Activated naive CD4-positive, alpha-beta T cell treated with anti-CD3 and anti-CD28 coated beads, Interleukin-2, amount 50 U/mL, for 24 hours (primary cell): ENCODE measurements at regions not wholly inside any gene's neighbourhood (a gene's known extent, or its start where the extent isn't known, plus 50 kb on each side); places are given as distances from the start of the nearest gene placed in this dataset.

Experiments
- H3K27ac Mint-ChIP-seq: one replicate; pipeline ENCODE4 v1.8.0; 2021; ENCODE audit warnings: mild to moderate bottlenecking, mixed read lengths
- H3K27me3 Mint-ChIP-seq: one replicate; pipeline ENCODE4 v1.8.0; 2021; ENCODE audit warnings: mixed read lengths
- H3K36me3 Mint-ChIP-seq: one replicate; pipeline ENCODE4 v1.8.0; 2021; ENCODE audit warnings: mixed read lengths
- H3K4me1 Mint-ChIP-seq: one replicate; pipeline ENCODE4 v1.8.0; 2021; ENCODE audit warnings: mixed read lengths
- H3K4me3 Mint-ChIP-seq: one replicate; pipeline ENCODE4 v1.8.0; 2021; ENCODE audit warnings: mild to moderate bottlenecking, mixed read lengths
- H3K9me3 Mint-ChIP-seq: one replicate; pipeline ENCODE4 v1.8.0; 2021; ENCODE audit warnings: mixed read lengths

DNA sequence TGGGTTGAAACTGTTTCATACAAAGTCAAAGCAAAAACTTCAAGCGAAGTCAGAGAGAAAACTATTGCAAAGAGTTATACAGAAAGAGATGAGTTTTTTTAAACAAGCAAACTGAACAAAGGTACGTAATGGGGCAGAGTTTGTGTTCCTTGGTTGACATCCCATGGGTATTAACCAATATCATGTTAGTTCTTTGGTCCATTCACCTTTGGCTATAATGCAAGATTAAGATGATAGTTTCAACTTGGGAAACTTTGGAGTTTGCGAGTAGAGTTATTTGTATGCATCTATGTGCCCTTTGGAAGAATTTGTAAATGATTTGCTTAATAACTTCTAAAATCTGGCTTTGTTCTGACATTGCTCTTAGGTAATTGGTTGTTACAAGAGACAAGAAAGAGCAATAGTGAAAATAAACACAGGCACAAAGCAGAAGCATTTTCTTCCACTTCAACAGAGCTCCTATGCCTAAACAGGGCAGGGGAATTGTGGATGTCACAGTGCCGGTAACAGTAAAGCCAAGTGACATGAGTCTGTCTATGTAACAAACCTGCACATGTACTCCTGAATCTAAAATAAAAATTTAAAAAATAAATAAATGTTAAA, 936.1 kb downstream of the SUCLG1 start:
- no peak overlapping the region for H3K27ac Mint-ChIP-seq
- no peaks in the 10 kb centered on the region for H3K4me1 Mint-ChIP-seq
- H3K27me3 Mint-ChIP-seq: no peaks in the 10 kb centered on the region
- no peaks in the 10 kb centered on the region for H3K36me3 Mint-ChIP-seq
- peaks cover 5% of the 10 kb centered on the region for H3K9me3 Mint-ChIP-seq
- H3K4me3 Mint-ChIP-seq: no peak overlapping the region

DNA sequence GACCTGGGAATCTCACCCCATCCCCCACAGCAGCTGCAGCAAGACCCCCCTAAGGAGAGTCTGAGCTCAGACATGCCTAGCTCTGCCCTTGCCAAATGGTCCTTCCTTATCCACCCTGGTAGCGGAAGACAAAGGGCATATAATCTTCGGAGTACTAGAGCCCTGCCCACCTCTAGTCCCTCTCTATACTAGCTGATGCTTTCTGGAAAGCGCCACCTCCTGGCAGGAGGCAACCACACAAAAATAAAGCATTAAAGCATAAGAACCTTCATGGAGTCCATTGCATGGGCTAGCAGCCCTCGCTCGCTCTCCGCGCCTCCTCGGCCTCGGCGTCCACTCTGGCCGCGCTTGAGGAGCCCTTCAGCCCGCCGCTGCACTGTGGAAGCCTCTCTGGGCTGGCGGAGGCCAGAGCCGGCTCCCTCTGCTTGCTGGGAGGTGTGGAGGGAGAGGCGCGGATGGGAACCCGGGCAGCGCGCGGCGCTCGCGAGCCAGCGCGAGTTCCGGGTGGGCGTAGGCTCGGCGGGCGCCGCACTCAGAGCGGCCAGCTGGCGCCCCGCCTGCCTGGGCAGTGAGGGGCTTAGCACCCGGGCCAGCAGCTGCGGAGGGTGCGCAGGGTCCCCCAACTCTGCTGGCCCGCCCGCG, 941.2 kb downstream of the SUCLG1 start:
- H3K4me3 Mint-ChIP-seq: no peak overlapping the region
- peaks cover 5% of the 10 kb centered on the region for H3K9me3 Mint-ChIP-seq
- H3K27ac Mint-ChIP-seq: no peak overlapping the region
- no peaks in the 10 kb centered on the region for H3K36me3 Mint-ChIP-seq
- H3K27me3 Mint-ChIP-seq: no peaks in the 10 kb centered on the region
- H3K4me1 Mint-ChIP-seq: no peaks in the 10 kb centered on the region

DNA sequence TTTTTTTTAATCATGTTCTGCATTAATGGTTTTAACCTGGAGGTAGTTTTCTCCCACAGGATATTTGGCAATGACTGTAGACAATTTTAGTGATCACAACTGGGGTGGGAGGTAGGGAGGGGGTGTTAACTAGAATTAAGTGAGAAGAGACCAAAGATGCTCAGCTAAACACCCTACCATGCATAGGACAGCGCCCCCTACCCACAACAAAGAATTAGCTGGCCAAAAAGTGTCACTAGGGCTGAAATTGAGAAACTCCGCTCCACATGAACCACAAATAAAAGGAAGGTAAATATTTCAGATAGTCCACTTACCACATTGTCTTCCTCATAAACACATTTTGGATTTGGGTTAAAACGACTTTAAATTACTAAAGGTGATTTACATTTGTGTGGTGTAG, 942.6 kb downstream of the SUCLG1 start:
- peaks cover 5% of the 10 kb centered on the region for H3K9me3 Mint-ChIP-seq
- H3K27me3 Mint-ChIP-seq: no peaks in the 10 kb centered on the region
- H3K4me3 Mint-ChIP-seq: no peak overlapping the region
- no peaks in the 10 kb centered on the region for H3K36me3 Mint-ChIP-seq
- H3K27ac Mint-ChIP-seq: no peak overlapping the region
- no peaks in the 10 kb centered on the region for H3K4me1 Mint-ChIP-seq

DNA sequence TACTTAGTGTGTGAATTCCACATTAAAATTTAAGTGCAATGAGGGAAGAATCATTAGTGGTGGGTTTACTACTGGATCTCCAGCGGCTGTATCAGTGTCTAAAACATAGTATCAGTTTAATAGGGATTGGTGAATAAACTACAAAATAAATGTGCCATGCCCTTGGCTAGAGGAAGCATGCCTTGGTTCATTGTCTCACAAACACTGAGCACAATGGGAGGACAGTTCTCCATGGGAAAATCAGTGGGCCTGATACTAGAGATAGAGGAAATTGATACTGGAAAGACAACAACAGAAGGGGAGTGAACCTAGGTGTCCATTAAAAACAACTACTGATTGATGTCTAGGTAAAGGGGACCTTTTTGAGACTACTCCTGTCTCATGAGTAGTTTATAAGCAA, 971.6 kb downstream of the SUCLG1 start:
- peaks cover 4% of the 10 kb centered on the region for H3K9me3 Mint-ChIP-seq
- no peaks in the 10 kb centered on the region for H3K4me1 Mint-ChIP-seq
- no peaks in the 10 kb centered on the region for H3K36me3 Mint-ChIP-seq
- no peaks in the 10 kb centered on the region for H3K27me3 Mint-ChIP-seq
- no peak overlapping the region for H3K27ac Mint-ChIP-seq
- no peak overlapping the region for H3K4me3 Mint-ChIP-seq

DNA sequence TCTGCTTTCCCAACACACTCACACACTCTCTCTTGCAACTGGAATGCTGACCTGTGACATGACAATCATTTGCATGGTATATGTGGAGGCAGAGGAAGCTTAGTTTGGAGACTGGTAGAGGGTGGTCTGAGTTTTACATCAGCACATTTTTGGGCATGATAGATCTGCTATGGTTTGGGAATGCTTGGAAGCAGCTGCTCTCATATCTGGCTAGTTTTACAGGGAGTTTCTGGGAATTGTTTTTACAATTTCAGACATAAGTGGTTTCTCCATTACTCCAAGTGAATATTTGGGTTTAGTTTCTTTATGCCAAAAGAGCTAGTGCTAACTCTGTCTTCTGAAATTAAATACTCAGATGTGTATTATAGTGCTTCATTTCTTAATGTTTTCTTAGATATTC, 977.6 kb downstream of the SUCLG1 start:
- no peak overlapping the region for H3K27ac Mint-ChIP-seq
- H3K27me3 Mint-ChIP-seq: no peaks in the 10 kb centered on the region
- H3K36me3 Mint-ChIP-seq: no peaks in the 10 kb centered on the region
- H3K4me1 Mint-ChIP-seq: no peaks in the 10 kb centered on the region
- no peak overlapping the region for H3K4me3 Mint-ChIP-seq
- H3K9me3 Mint-ChIP-seq: no peaks in the 10 kb centered on the region

DNA sequence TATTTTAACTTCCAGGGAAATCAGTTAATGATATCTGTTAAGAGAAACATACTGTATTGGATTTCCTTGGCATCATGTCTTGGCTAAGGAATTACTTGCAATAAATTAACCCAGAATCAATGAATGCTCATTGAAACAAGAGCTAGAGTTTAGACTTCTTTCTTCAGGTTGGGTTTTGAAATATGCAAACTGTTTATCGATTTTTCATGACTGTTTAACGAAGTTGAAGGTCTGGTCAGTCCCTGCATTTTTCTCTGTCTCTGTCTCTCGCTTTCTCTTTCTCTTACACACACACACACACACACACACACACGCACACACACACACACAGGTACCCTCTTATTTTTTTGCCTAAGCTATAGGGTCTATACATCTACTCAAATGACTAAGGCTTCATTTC, 981.0 kb downstream of the SUCLG1 start:
- H3K27ac Mint-ChIP-seq: no peak overlapping the region
- no peaks in the 10 kb centered on the region for H3K27me3 Mint-ChIP-seq
- no peaks in the 10 kb centered on the region for H3K9me3 Mint-ChIP-seq
- H3K36me3 Mint-ChIP-seq: no peaks in the 10 kb centered on the region
- H3K4me1 Mint-ChIP-seq: no peaks in the 10 kb centered on the region
- H3K4me3 Mint-ChIP-seq: no peak overlapping the region

DNA sequence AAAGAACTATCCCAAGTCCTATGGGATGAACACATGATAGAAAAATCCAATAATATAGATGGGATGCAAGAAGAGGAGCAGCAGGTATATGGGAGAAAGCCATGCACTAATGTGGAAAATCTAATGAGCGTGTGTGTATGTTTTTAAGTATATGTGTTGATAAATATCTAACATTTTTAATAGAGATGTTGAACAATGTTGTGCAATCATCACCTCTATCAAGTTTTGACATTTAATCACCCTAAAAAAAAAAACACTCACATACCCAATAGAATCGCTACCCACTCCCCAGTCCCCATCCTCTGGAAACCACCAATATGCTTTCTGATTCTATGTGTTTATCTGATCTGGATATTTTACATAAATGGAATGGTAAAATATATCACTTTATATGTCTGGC, 983.7 kb downstream of the SUCLG1 start:
- H3K4me3 Mint-ChIP-seq: no peak overlapping the region
- H3K9me3 Mint-ChIP-seq: peaks cover 5% of the 10 kb centered on the region
- no peaks in the 10 kb centered on the region for H3K27me3 Mint-ChIP-seq
- H3K4me1 Mint-ChIP-seq: no peaks in the 10 kb centered on the region
- no peak overlapping the region for H3K27ac Mint-ChIP-seq
- H3K36me3 Mint-ChIP-seq: no peaks in the 10 kb centered on the region

DNA sequence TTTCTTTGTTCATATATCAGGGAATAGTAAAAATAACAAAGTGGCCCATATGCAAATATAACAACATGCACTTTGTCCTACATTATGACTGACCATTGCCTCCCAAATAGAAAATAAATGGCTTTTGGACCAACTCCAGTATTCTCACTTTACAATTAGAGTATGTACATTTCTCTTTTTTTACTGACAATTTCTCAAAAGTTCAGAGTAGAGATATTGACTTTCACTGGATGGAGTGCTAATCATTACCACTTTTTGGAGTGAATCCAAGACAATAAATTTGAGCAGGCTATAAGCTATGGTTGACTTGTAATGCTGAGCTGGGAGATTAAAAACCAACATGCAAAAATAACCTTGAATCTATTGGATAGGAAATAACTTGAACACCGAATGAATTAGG, 987.4 kb downstream of the SUCLG1 start:
- peaks cover 9% of the 10 kb centered on the region for H3K9me3 Mint-ChIP-seq
- H3K27me3 Mint-ChIP-seq: no peaks in the 10 kb centered on the region
- H3K4me3 Mint-ChIP-seq: no peak overlapping the region
- no peak overlapping the region for H3K27ac Mint-ChIP-seq
- H3K4me1 Mint-ChIP-seq: no peaks in the 10 kb centered on the region
- H3K36me3 Mint-ChIP-seq: no peaks in the 10 kb centered on the region

DNA sequence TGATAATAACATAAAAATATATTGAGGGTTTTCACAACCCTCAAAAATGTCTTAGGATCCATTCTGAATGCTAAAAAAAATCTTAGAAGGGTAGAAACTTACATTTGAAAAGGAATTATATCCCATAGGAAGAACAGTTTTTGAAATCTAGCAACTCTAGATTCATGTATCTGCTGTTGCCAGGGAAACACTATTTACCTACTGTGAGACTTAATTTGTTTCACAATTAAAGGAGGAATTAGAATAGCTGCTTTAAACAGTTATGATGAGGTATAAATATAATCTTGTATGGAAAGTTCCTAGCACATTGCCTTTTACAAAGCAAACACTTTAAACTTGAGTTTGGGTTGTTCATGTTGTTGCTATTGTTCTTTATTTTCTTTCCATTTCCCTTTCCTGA, 988.2 kb downstream of the SUCLG1 start:
- H3K27me3 Mint-ChIP-seq: no peaks in the 10 kb centered on the region
- peaks cover 11% of the 10 kb centered on the region for H3K9me3 Mint-ChIP-seq
- H3K36me3 Mint-ChIP-seq: no peaks in the 10 kb centered on the region
- no peak overlapping the region for H3K27ac Mint-ChIP-seq
- no peak overlapping the region for H3K4me3 Mint-ChIP-seq
- no peaks in the 10 kb centered on the region for H3K4me1 Mint-ChIP-seq

DNA sequence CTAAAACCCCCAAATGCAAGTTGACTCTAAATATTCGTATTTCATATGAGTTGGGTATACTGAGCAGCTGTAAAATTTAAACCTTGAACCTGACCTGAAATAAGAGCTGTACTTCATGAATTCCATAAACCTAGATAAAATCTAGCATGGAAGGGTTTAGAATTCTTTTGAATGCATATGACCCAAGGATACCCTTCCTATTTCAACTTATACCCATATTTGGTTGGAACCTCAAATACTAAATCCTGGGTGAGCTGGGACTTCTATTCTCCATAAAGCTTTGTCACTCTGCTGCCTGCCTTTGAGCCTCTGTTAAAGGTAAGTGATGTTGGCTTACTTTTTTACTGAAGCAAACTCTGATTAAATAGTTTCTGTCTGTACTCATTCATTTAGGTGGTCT, 994.6 kb downstream of the SUCLG1 start:
- Mint-ChIP-seq H3K9me3 (peaks cover 12% of the 10 kb centered on the region), H3K27me3 (no peaks in the 10 kb centered on the region), H3K4me1 (no peaks in the 10 kb centered on the region), H3K36me3 (no peaks in the 10 kb centered on the region), H3K4me3 (no peak overlapping the region), H3K27ac (no peak overlapping the region)

DNA sequence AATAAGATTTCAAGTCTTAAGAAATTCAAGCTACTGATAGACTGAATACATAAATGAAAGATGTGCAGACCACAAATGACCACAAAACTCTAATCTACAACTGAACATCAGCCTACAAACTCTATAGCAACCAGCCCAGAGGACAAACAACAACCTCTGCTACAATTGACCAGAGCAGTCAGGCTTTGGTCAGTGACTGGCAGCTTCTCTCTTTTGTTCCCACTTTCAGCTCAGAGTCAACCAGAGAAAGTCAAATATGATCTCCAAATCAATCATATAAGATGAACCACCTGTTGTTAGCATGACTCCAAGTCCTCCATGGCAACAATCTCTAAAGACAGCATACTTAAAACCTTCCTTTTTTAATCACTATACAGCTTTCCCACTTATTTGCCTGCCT, 996.2 kb downstream of the SUCLG1 start:
- Mint-ChIP-seq H3K9me3 (peaks cover 12% of the 10 kb centered on the region), H3K4me3 (no peak overlapping the region), H3K27me3 (no peaks in the 10 kb centered on the region), H3K27ac (no peak overlapping the region), H3K36me3 (no peaks in the 10 kb centered on the region), H3K4me1 (no peaks in the 10 kb centered on the region)

DNA sequence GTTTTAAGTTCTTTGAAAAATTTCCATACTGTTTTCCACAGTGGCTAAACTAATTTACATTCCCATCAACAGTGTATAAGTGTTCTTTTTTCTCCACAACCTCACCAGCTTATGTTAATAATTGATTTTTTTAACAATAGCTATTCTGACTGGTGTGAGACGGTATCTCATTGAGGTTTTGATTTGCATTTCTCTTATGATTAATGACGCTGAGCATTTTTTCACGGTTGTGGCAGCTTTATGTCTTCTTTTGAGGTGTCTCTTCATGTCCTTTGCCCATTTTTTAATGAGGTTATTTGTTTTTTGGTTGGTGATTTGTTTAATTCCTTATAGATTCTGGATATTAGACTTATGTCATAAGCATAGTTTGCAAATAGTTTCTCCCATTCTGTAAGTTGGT, 997.9 kb downstream of the SUCLG1 start:
- Mint-ChIP-seq H3K27ac (no peak overlapping the region), H3K4me1 (no peaks in the 10 kb centered on the region), H3K9me3 (peaks cover 6% of the 10 kb centered on the region), H3K36me3 (no peaks in the 10 kb centered on the region), H3K27me3 (no peaks in the 10 kb centered on the region), H3K4me3 (no peak overlapping the region)

DNA sequence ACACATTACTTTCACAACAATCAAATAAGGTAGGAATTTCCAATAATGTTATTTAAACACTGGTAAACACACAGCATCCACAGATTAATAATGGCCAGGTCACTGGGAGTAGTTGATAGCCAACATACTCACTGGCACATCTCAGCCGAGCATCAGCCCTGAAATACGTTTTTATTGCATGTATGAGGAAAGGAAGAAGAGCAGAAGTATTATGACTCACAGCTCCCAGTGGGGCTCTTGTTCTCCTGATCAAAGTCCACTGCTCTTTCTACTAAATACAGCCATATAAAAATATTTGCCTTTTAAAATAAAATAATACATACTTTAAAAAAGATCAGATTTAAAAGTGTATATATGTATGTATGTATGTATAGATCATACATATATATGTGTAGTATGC, 999.6 kb downstream of the SUCLG1 start:
- H3K36me3 Mint-ChIP-seq: no peaks in the 10 kb centered on the region
- H3K27me3 Mint-ChIP-seq: no peaks in the 10 kb centered on the region
- no peak overlapping the region for H3K27ac Mint-ChIP-seq
- H3K9me3 Mint-ChIP-seq: peaks cover 5% of the 10 kb centered on the region
- H3K4me1 Mint-ChIP-seq: no peaks in the 10 kb centered on the region
- H3K4me3 Mint-ChIP-seq: no peak overlapping the region

DNA sequence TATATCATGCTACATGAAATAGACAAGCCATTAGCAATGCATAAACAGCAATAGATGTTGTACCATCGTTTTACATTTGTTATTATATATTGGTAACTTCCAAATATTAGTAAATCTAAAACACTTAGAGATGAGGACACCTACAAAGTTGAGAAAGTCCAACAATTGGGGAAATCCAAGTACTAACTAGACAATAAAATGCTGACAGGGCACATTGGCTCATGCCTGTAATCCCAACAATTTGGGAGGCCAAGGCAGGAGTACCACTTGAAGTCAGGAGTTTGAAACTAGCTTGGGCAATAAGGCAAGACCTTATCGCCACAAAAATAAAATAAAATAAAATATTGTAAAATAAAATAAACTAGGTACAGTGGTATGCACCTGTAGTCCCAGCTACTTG, 1023.1 kb downstream of the SUCLG1 start:
- no peaks in the 10 kb centered on the region for H3K36me3 Mint-ChIP-seq
- no peak overlapping the region for H3K27ac Mint-ChIP-seq
- H3K27me3 Mint-ChIP-seq: no peaks in the 10 kb centered on the region
- no peaks in the 10 kb centered on the region for H3K4me1 Mint-ChIP-seq
- no peak overlapping the region for H3K4me3 Mint-ChIP-seq
- peaks cover 14% of the 10 kb centered on the region for H3K9me3 Mint-ChIP-seq

DNA sequence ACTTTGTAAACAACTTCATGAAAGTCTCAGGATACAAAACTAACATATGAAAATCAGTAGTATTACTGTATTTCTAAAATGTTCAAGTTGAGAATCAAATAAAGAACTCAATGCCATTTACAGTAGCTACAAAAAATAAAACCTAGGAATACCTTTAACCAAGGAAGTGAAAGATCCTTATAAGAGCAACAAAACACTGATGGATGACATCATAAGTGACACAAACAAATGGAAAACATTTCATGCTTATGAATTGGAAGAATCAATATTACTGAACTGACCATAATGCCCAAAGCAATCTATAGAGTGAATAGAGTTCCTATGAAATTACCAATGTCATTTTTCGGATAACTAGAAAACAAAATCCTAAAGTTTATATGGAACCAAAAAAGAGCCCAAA, 1038.1 kb downstream of the SUCLG1 start:
- peaks cover 35% of the 10 kb centered on the region for H3K9me3 Mint-ChIP-seq

DNA sequence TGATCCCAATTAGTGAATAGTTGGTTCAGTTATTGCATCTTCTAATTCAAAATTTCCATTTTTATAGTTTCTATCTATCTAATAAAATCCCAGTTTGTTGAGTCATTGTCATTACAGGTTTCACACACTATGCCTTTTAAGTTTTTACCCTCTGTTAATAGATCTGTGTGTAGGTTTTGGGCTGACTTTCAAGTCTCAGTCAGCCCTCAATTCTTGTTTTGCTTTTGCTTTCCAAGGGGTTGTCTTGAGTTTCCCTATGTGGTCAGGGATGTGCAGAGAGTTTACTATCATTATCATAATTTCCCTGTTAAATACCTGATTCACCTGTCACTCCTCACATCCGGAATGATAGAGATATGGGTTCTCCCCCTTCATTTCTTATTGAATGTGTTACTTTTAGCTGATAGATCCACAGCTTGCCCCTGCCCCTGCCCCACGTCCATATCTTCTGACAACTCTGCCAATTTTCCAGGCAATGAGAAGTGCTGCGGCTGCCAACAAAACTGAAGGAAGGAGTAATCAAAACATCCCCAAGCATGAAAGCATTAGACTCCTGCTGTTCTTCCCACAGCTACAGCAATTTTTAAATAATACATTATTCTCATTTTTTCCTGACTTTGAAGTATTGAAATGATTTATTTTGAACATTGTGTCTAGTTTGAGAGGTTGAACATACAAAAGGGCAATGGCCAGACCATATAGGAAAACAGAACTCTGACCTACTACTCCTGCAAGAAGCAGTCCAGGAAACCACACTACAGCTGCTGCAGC, 1064.8 kb downstream of the SUCLG1 start:
- Mint-ChIP-seq H3K27ac (no peak overlapping the region), H3K27me3 (no peaks in the 10 kb centered on the region), H3K4me1 (no peaks in the 10 kb centered on the region), H3K4me3 (no peak overlapping the region), H3K9me3 (peaks cover 9% of the 10 kb centered on the region), H3K36me3 (no peaks in the 10 kb centered on the region)

More for the DNA sequence above, 1038.1 kb downstream of the SUCLG1 start:
- Mint-ChIP-seq H3K27me3 (no peaks in the 10 kb centered on the region), H3K36me3 (no peaks in the 10 kb centered on the region), H3K4me1 (no peaks in the 10 kb centered on the region), H3K4me3 (no peak overlapping the region), H3K27ac (no peak overlapping the region)
